ENCODE measurements at regions not wholly inside any gene's neighbourhood (a gene's known extent, or its start where the extent isn't known, plus 50 kb on each side); places are given as distances from the start of the nearest gene placed in this dataset.

DNA sequence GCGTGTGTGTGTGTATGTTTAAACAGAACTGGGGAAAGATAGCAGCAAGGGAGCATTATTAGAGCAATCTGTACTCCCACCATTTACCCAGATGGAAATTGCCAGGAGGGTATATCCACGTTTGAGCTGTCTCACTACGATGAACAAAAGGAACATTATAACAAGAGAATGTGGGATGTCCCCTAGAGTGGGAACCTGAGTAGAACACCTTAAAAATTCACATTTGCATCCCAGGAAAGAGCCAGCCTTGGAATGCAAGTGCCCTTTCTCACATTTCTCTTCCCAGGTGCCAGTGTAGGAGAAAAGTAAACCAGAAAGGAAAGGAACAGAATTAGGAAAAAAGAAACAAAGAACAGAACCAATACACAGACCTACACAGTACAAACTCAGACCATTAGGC lies 95.3 kb upstream of the PTPRZ1 start:
- intact Hi-C loops (cut with micrococcal nuclease) (no loop called here), dilution Hi-C loops (cut with MboI; ENCODE audit: extremely low pct_ligation_motif_present, low sequenced_read_pairs) (no loop called here)
- DNase-seq (ENCODE audit: low read depth, low spot score): no peak
- Histone ChIP-seq H3K9me3 (replicated peaks; ENCODE audit: control insufficient read depth, insufficient read depth, low read length) (no peaks in the 10 kb centered on the region), H2AFZ (ENCODE audit: low read depth, low read length) (no peak overlapping the region), H3K79me2 (ENCODE audit: control insufficient read depth, insufficient read depth, low read length) (no peaks in the 10 kb centered on the region), H3K27me3 (ENCODE audit: control insufficient read depth in 2 of 2, insufficient read depth in 2 of 2, low read length in 2 of 2) (no peaks in the 10 kb centered on the region), H3K36me3 (ENCODE audit: control insufficient read depth in 2 of 2, extremely low read depth in 1 of 2, insufficient read depth in 2 of 2, low read length in 2 of 2) (no peaks in the 10 kb centered on the region), H3K9ac (replicated peaks; ENCODE audit: extremely low read depth, insufficient read depth, low read length) (no peak overlapping the region), H3K4me1 (ENCODE audit: control insufficient read depth, extremely low read depth, insufficient read depth, low read length) (no peaks in the 10 kb centered on the region), H3K4me3 (replicated peaks in 1 of 3; ENCODE audit: insufficient read depth in 1 of 3, low read depth in 1 of 3, low read length in 3 of 3) (no peak overlapping the region), H3K9me1 (replicated peaks; ENCODE audit: control insufficient read depth, extremely low read depth, insufficient read depth, low read length) (no peaks in the 10 kb centered on the region), H3K4me2 (ENCODE audit: insufficient read depth, low read length) (no peak overlapping the region), H4K20me1 (replicated peaks; ENCODE audit: control insufficient read depth, extremely low read depth, insufficient read depth, low read length) (no peaks in the 10 kb centered on the region), H3K27ac (ENCODE audit: insufficient read depth, low read depth, low read length) (no peak overlapping the region)
- no TSS peak for BruUV-seq (replicated peaks)
- POLR2A ChIA-PET: no interaction called here
- TF ChIP-seq POLR2AphosphoS5 (IDR thresholded peaks at IDR 0.05; ENCODE audit: insufficient read depth, low read depth, low read length) (no peak), POLR2A (IDR thresholded peaks at IDR 0.05; ENCODE audit: low read depth, low read length) (no peak), FOS (IDR thresholded peaks at IDR 0.05; ENCODE audit: borderline replicate concordance, insufficient read depth, low read length) (no peak), MYC (IDR thresholded peaks at IDR 0.05; ENCODE audit: low read depth, low read length) (no peak), EZH2 (IDR thresholded peaks at IDR 0.05; ENCODE audit: borderline replicate concordance, low read depth, low read length, severe bottlenecking) (no peak), JUN (IDR thresholded peaks at IDR 0.05; ENCODE audit: borderline replicate concordance, insufficient read depth, insufficient read length, low read depth) (no peak), GATA2 (IDR thresholded peaks at IDR 0.05; ENCODE audit: insufficient read depth, insufficient read length, low read depth, low read length) (no peak)
- TF ChIP-seq, protein P1, sequence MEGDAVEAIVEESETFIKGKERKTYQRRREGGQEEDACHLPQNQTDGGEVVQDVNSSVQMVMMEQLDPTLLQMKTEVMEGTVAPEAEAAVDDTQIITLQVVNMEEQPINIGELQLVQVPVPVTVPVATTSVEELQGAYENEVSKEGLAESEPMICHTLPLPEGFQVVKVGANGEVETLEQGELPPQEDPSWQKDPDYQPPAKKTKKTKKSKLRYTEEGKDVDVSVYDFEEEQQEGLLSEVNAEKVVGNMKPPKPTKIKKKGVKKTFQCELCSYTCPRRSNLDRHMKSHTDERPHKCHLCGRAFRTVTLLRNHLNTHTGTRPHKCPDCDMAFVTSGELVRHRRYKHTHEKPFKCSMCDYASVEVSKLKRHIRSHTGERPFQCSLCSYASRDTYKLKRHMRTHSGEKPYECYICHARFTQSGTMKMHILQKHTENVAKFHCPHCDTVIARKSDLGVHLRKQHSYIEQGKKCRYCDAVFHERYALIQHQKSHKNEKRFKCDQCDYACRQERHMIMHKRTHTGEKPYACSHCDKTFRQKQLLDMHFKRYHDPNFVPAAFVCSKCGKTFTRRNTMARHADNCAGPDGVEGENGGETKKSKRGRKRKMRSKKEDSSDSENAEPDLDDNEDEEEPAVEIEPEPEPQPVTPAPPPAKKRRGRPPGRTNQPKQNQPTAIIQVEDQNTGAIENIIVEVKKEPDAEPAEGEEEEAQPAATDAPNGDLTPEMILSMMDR (IDR thresholded peaks at IDR 0.05; ENCODE audit: extremely low read depth in 1 of 2, insufficient read depth in 1 of 2, low read depth in 1 of 2, low read length in 2 of 2): no peak
- TF ChIP-seq, protein P2, sequence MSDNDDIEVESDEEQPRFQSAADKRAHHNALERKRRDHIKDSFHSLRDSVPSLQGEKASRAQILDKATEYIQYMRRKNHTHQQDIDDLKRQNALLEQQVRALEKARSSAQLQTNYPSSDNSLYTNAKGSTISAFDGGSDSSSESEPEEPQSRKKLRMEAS (IDR thresholded peaks at IDR 0.05; ENCODE audit: insufficient read depth, insufficient read length): no peak
- CTCF ChIA-PET: no interaction called here
- FAIRE-seq: no peak
